Ishikawa (cell line): ENCODE measurements at regions not wholly inside any gene's neighbourhood (a gene's known extent, or its start where the extent isn't known, plus 50 kb on each side); places are given as distances from the start of the nearest gene placed in this dataset.

Experiments used
- EGR1 ChIP-seq: IDR thresholded peaks from 2 replicates; pipeline ENCODE4 v1.6.1; 2012
- EP300 ChIP-seq: IDR thresholded peaks from 2 replicates; pipeline ENCODE4 v1.6.1; 2012; ENCODE audit warnings: borderline replicate concordance
- TCF12 ChIP-seq: IDR thresholded peaks from 2 replicates; pipeline ENCODE4 v1.6.1; 2012; ENCODE audit warnings: low read depth
- YY1 ChIP-seq: IDR thresholded peaks from 2 replicates; pipeline ENCODE4 v1.6.1; 2012; ENCODE audit warnings: low read depth
- ZBTB7A ChIP-seq: IDR thresholded peaks from 2 replicates; pipeline ENCODE4 v1.6.1; 2012; ENCODE audit warnings: low read depth
- TF ChIP-seq, protein P1 (sequence below): IDR thresholded peaks from 2 replicates; pipeline ENCODE4 v1.6.1; 2012
- TF ChIP-seq, protein P2 (sequence below): IDR thresholded peaks from 2 replicates; pipeline ENCODE4 v1.6.1; 2012; ENCODE audit warnings: low read depth, mild to moderate bottlenecking

DNA sequence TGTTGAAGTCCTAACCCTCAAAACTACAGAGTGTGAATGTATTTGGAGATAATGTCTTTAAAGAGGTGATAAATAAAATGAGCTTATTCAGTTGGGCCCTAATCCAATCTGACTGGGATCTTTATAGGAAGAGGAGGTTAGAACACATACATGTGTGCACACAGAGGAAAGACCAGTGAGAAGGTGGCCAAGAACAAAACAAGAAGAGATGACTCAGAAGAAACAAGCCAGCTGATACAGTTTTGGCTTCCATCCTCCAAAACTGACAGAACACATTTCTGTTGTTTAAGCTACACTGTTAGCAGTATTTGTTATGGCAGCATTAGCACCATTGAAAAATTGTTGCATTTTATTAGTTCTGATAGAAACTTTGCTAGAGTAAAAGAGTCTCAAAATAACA lies 609.3 kb upstream of the IMPG1 start:
- TF ChIP-seq YY1 (no peak), ZBTB7A (no peak), EGR1 (no peak), TCF12 (no peak), EP300 (no peak)
- TF ChIP-seq, protein P1, sequence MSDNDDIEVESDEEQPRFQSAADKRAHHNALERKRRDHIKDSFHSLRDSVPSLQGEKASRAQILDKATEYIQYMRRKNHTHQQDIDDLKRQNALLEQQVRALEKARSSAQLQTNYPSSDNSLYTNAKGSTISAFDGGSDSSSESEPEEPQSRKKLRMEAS: no peak
- TF ChIP-seq, protein P2, sequence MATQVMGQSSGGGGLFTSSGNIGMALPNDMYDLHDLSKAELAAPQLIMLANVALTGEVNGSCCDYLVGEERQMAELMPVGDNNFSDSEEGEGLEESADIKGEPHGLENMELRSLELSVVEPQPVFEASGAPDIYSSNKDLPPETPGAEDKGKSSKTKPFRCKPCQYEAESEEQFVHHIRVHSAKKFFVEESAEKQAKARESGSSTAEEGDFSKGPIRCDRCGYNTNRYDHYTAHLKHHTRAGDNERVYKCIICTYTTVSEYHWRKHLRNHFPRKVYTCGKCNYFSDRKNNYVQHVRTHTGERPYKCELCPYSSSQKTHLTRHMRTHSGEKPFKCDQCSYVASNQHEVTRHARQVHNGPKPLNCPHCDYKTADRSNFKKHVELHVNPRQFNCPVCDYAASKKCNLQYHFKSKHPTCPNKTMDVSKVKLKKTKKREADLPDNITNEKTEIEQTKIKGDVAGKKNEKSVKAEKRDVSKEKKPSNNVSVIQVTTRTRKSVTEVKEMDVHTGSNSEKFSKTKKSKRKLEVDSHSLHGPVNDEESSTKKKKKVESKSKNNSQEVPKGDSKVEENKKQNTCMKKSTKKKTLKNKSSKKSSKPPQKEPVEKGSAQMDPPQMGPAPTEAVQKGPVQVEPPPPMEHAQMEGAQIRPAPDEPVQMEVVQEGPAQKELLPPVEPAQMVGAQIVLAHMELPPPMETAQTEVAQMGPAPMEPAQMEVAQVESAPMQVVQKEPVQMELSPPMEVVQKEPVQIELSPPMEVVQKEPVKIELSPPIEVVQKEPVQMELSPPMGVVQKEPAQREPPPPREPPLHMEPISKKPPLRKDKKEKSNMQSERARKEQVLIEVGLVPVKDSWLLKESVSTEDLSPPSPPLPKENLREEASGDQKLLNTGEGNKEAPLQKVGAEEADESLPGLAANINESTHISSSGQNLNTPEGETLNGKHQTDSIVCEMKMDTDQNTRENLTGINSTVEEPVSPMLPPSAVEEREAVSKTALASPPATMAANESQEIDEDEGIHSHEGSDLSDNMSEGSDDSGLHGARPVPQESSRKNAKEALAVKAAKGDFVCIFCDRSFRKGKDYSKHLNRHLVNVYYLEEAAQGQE: no peak
